Lung (tissue), 11 donors: ENCODE measurements at regions not wholly inside any gene's neighbourhood (a gene's known extent, or its start where the extent isn't known, plus 50 kb on each side); places are given as distances from the start of the nearest gene placed in this dataset.

Experiments used
- ATAC-seq: fragments of 200-7000 bp; cut with Tn5 transposase; one replicate; pipeline ENCODE4 v1.9.1; 2020; ENCODE audit warnings: moderate number of reproducible peaks; ENCODE audit not compliant: insufficient read depth, low FRiP score
- DNase-seq, 3 donors: peaks; one replicate each; pipeline ENCODE4 v3.0.0-alpha.2; 2013 to 2017
- H3K27ac ChIP-seq, 2 donors: one replicate each; pipeline ENCODE4 v1.5.1; 2013; ENCODE audit warnings: mild to moderate bottlenecking in 2 of 2, moderate library complexity in 2 of 2, control low read depth in 1 of 2, inconsistent platforms in 1 of 2, low read depth in 1 of 2, low read length in 1 of 2
- H3K27me3 ChIP-seq, 3 donors: one replicate each; pipeline ENCODE4 v1.5.1; 2013; ENCODE audit warnings: low read length in 2 of 3; ENCODE audit not compliant: control insufficient read depth in 3 of 3, insufficient read depth in 3 of 3
- H3K36me3 ChIP-seq, 4 donors: one replicate each; pipeline ENCODE4 v1.5.1; 2013; ENCODE audit warnings: low read length in 4 of 4, mild to moderate bottlenecking in 1 of 4, moderate library complexity in 1 of 4; ENCODE audit not compliant: control insufficient read depth in 4 of 4, insufficient read depth in 4 of 4
- H3K4me1 ChIP-seq, 5 donors: one replicate each; pipeline ENCODE4 v1.5.1; 2013; ENCODE audit warnings: low read length in 5 of 5, mild to moderate bottlenecking in 2 of 5, moderate library complexity in 1 of 5; ENCODE audit not compliant: control insufficient read depth in 5 of 5, insufficient read depth in 5 of 5
- H3K4me3 ChIP-seq: one replicate; pipeline ENCODE4 v1.5.1; 2013; ENCODE audit warnings: mild to moderate bottlenecking, control low read depth, moderate library complexity
- H3K9ac ChIP-seq, 2 donors: one replicate each; pipeline ENCODE4 v1.5.1; 2013; ENCODE audit warnings: low read length in 2 of 2, control low read depth in 1 of 2; ENCODE audit not compliant: insufficient read depth in 1 of 2
- H3K9me3 ChIP-seq, 4 donors: one replicate each; pipeline ENCODE4 v1.5.1; 2013; ENCODE audit warnings: low read length in 3 of 4, mild to moderate bottlenecking in 1 of 4, moderate library complexity in 1 of 4; ENCODE audit not compliant: control insufficient read depth in 4 of 4, insufficient read depth in 3 of 4
- WGBS, 2 donors: extraction: QIAGEN DNeasy Blood & Tissue Kit; methylation state at CpG; one replicate each; pipeline ENCODE4 v1.1.7; 2013; 5-methylcytosine and 5-hydroxymethylcytosine counted together
- TF ChIP-seq, protein P1 (sequence below): IDR thresholded peaks from 2 replicates; pipeline ENCODE4 v1.5.1; 2012; ENCODE audit warnings: mild to moderate bottlenecking; ENCODE audit errors: control extremely low read depth, extremely low read depth
- donor health status: control.
- donor health status: control.
- donor health status: Bipolar disorder and iron deficiency.
- donor health status: healthy.
- donor health status: DM: yes; HTN: yes; CAD: no.

DNA sequence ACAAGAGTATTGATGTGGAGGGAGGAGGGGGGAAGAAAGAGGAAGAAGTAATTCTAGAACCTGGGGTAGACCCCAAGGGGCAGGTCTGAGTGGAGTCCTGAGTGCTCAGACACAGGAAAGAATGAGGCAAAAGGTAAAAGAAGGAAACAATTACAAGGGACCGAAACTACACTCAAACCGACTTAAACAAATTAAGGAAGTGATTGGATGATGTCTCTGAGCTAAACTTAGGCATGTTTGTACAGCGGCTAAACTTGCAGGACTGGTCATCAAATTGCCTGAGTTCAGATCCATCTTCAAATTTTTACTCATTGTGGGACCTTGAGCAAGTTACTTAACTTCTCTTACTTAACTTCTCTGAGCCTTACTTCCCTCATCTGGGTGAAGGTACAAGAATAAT lies 86.3 kb upstream of the LRRC55 start:
- Histone ChIP-seq H3K9me3 (no peaks in the 10 kb centered on the region), H3K27ac (no peak overlapping the region), H3K4me3 (no peak overlapping the region), H3K4me1 (peaks cover 0 to 16% (median 0%) of the 10 kb centered on the region in 5 donors), H3K9ac (no peak overlapping the region), H3K27me3 (no peaks in the 10 kb centered on the region), H3K36me3 (no peaks in the 10 kb centered on the region)
- TF ChIP-seq, protein P1, sequence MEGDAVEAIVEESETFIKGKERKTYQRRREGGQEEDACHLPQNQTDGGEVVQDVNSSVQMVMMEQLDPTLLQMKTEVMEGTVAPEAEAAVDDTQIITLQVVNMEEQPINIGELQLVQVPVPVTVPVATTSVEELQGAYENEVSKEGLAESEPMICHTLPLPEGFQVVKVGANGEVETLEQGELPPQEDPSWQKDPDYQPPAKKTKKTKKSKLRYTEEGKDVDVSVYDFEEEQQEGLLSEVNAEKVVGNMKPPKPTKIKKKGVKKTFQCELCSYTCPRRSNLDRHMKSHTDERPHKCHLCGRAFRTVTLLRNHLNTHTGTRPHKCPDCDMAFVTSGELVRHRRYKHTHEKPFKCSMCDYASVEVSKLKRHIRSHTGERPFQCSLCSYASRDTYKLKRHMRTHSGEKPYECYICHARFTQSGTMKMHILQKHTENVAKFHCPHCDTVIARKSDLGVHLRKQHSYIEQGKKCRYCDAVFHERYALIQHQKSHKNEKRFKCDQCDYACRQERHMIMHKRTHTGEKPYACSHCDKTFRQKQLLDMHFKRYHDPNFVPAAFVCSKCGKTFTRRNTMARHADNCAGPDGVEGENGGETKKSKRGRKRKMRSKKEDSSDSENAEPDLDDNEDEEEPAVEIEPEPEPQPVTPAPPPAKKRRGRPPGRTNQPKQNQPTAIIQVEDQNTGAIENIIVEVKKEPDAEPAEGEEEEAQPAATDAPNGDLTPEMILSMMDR = no peak
- ATAC-seq (no peak), DNase-seq (no peak)
- WGBS, 2 donors = 54 to 66% methylated on average over 3 of the region's 3 CpGs

DNA sequence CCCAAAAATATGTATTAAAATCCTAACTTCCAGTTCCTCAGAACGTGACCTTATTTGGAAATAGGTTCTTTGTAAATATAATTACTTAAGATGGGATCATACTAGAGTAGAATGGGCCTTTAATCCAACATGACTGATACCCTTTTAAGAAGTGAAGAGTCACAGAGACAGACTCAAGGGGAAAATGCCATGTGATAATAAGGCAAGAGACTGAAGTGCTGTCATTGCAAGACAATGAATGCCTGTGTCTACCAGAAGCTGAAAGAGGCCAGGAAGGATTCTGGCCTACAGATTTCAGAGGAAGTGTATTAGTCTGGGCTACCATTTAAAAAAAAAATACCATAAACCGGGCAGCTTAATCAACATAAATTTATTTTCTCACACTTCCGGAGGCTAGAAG lies 85.9 kb upstream of the LRRC55 start:
- 84 to 92% methylated on average over 3 of the region's 3 CpGs for WGBS, 2 donors
- Histone ChIP-seq H3K27ac (no peak overlapping the region), H3K27me3 (no peaks in the 10 kb centered on the region), H3K4me1 (peaks cover 0 to 20% (median 2%) of the 10 kb centered on the region in 5 donors), H3K36me3 (no peaks in the 10 kb centered on the region), H3K9me3 (no peaks in the 10 kb centered on the region), H3K9ac (no peak overlapping the region), H3K4me3 (no peak overlapping the region)
- TF ChIP-seq, protein P1 = no peak
- DNase-seq (no peak), ATAC-seq (no peak)

DNA sequence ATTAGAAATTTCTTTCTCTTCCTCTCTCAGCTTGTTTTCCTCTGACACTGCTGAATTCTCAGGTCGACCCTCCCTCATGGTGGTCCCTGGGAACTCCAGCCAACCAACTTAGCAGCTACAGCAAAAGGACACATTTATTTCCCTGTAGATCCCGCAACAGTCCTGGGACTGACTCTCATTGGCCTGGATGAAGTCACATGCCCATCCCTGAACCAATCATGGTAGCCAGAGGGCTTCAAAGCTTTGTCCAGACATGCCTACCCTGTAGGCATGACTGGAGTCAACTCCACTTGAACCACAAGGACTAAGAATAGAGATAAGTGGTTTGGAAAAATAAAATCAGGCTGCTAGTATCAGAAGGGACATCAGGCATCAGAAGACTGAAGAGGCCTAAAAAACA lies 84.6 kb upstream of the LRRC55 start:
- ATAC-seq (no peak), DNase-seq (no peak)
- no peaks in the 10 kb centered on the region for H3K36me3 ChIP-seq
- peaks cover 0 to 23% (median 4%) of the 10 kb centered on the region in 5 donors for H3K4me1 ChIP-seq
- no peaks in the 10 kb centered on the region for H3K9me3 ChIP-seq
- TF ChIP-seq, protein P1 = no peak
- 89 to 100% methylated on average over 2 of the region's 2 CpGs for whole genome bisulfite sequencing, 2 donors
- no peak overlapping the region for H3K4me3 ChIP-seq
- H3K27me3 ChIP-seq = no peaks in the 10 kb centered on the region
- H3K9ac ChIP-seq = no peak overlapping the region
- H3K27ac ChIP-seq = no peak overlapping the region

DNA sequence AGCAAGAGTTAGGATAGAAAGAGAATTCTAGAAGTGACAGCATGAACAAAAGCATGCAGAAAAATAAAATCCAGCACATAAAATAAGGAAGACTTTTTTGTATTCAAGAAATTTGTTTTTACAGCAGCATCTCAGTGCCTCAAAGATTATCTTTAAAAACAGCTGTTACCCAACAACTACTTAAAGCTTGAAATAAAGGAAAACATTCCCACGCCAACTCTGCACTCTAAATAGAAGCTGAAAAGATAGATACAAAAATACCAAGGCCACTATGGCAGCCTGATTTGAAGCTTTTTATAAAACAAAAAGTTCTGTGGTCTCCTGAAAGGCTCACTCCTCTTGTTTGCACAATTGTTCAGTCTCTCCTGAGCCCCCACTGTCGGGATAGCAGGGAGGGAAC lies 83.6 kb upstream of the LRRC55 start:
- no peaks in the 10 kb centered on the region for H3K9me3 ChIP-seq
- DNase-seq (peak in 2 of 3 donors; percentile 32 to 68), ATAC-seq (no peak)
- H3K36me3 ChIP-seq = no peaks in the 10 kb centered on the region
- H3K27me3 ChIP-seq = no peaks in the 10 kb centered on the region
- 67 to 76% methylated on average over 2 of the region's 2 CpGs for WGBS, 2 donors
- TF ChIP-seq, protein P1 = no peak
- no peak overlapping the region for H3K27ac ChIP-seq
- no peak overlapping the region for H3K9ac ChIP-seq
- no peak overlapping the region for H3K4me3 ChIP-seq
- peaks cover 0 to 23% (median 4%) of the 10 kb centered on the region in 5 donors for H3K4me1 ChIP-seq
